Psoas muscle (tissue), 7 donors: ENCODE measurements at regions not wholly inside any gene's neighbourhood (a gene's known extent, or its start where the extent isn't known, plus 50 kb on each side); places are given as distances from the start of the nearest gene placed in this dataset.

ENCODE experiments used
- ATAC-seq, 4 donors: fragments of 200-7000 bp; cut with Tn5 transposase; one replicate each; pipeline ENCODE4 v1.9.1; 2020; ENCODE audit warnings: moderate library complexity in 3 of 4, mild to moderate bottlenecking in 2 of 4
- DNase-seq, 2 donors: peaks; one replicate each; pipeline ENCODE4 v3.0.0-alpha.2; 2020
- H3K27ac ChIP-seq: fragments of 200-600 bp; one replicate; pipeline ENCODE4 v1.8.0; 2022
- H3K27me3 ChIP-seq, 3 donors: fragments of 200-600 bp in 1 of 3; one replicate each; pipeline versions ENCODE4 v1.6.1 to v1.8.0; 2013 to 2022; ENCODE audit warnings: low read length in 2 of 3, mild to moderate bottlenecking in 2 of 3, moderate library complexity in 1 of 3; ENCODE audit not compliant: insufficient read depth in 3 of 3
- H3K36me3 ChIP-seq, 2 donors: fragments of 200-600 bp in 1 of 2; one replicate each; pipeline versions ENCODE4 v1.6.1 to v1.8.0; 2013 to 2022; ENCODE audit warnings: low read depth in 1 of 2, mild to moderate bottlenecking in 1 of 2, moderate library complexity in 1 of 2; ENCODE audit not compliant: insufficient read depth in 1 of 2
- H3K4me1 ChIP-seq: fragments of 200-600 bp; one replicate; pipeline ENCODE4 v1.8.0; 2022
- H3K4me3 ChIP-seq: fragments of 200-600 bp; one replicate; pipeline ENCODE4 v1.8.0; 2022; ENCODE audit warnings: mild to moderate bottlenecking
- H3K9me3 ChIP-seq: fragments of 200-600 bp; one replicate; pipeline ENCODE4 v1.8.0; 2022
- WGBS, 3 donors: extraction: QIAGEN DNeasy Blood & Tissue Kit; methylation state at CpG; one replicate each; pipeline versions ENCODE4 v1.1.6 to v1.1.7; 2013; 5-methylcytosine and 5-hydroxymethylcytosine counted together
- intact Hi-C, 2 donors: fragments of 100-400 bp; cut with DNase I; formaldehyde crosslinking; loops; one replicate each; pipeline versions ENCODE4 v1.11.0 to v1.14.2; 2022
- TF ChIP-seq, protein P1 (sequence below): fragments of 200-600 bp; IDR thresholded peaks from one replicate; pipeline ENCODE4 v1.8.0; 2022; ENCODE audit warnings: antibody characterized with exemption
- donor health status: healthy with polysubstance abuse.
- donor health status: DM: no; HTN: no; CAD: no; lungs with moderate emphysema.
- donor health status: Bipolar disorder and iron deficiency.
- donor health status: healthy.
- donor health status: DM: yes; HTN: yes; CAD: no.
- donor health status: DM: no; HTN: no; CAD: no.
- donor health status: DM: yes; HTN: yes; CAD: no.

DNA sequence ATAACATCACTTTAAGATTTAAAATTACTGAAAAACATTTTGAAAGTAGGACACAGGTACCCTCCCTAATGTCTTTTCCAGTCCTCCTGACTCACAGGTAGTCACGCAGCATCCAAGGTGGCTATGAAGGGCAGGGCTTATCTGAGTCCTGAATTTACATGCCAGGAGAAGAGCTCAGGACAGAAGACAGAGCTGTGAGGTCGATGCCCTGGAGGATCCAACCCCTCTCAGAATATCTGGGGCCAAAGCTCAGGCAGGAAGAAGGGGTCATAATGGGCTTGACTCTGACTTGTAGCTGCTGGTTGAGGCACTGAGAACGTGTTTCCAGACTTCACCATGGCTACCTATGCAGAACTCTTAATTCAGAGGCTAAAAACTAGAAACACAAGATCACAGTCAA is 177.5 kb downstream of the AASDH start:
- DNase-seq (no peak), ATAC-seq (no peak)
- Histone ChIP-seq H3K27ac (no peak overlapping the region), H3K27me3 (no peaks in the 10 kb centered on the region), H3K9me3 (peaks cover 7% of the 10 kb centered on the region), H3K4me1 (no peaks in the 10 kb centered on the region), H3K4me3 (no peak overlapping the region), H3K36me3 (no peaks in the 10 kb centered on the region)
- TF ChIP-seq, protein P1, sequence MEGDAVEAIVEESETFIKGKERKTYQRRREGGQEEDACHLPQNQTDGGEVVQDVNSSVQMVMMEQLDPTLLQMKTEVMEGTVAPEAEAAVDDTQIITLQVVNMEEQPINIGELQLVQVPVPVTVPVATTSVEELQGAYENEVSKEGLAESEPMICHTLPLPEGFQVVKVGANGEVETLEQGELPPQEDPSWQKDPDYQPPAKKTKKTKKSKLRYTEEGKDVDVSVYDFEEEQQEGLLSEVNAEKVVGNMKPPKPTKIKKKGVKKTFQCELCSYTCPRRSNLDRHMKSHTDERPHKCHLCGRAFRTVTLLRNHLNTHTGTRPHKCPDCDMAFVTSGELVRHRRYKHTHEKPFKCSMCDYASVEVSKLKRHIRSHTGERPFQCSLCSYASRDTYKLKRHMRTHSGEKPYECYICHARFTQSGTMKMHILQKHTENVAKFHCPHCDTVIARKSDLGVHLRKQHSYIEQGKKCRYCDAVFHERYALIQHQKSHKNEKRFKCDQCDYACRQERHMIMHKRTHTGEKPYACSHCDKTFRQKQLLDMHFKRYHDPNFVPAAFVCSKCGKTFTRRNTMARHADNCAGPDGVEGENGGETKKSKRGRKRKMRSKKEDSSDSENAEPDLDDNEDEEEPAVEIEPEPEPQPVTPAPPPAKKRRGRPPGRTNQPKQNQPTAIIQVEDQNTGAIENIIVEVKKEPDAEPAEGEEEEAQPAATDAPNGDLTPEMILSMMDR: no peak
- intact Hi-C loops: no loop called here
- 85 to 87% (median 86%) methylated on average over 3 of the region's 3 CpGs for WGBS, 3 donors

DNA sequence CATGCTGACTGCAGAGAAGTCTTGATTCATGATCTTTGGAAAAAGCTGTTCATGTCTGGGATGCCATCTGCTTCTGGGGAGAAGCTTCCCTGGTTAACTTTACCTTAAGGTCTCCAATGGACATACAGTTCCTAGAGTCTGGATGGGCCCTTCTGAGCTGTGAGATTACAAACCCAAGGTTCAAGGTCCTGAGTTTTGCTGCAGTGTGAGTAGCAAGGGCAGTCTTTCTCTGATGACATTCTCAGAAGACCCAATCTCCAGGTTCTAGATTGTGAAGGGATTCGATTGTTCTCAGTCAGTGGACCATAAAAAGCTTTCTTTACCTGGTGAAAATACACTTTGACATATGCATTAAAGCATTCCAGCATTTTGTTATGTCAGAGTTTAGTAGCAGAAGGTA is 179.2 kb downstream of the AASDH start:
- intact Hi-C loops: no loop called here
- ATAC-seq (no peak), DNase-seq (no peak)
- no peak overlapping the region for H3K27ac ChIP-seq
- H3K4me1 ChIP-seq: no peaks in the 10 kb centered on the region
- TF ChIP-seq, protein P1: no peak
- no peaks in the 10 kb centered on the region for H3K36me3 ChIP-seq
- no peaks in the 10 kb centered on the region for H3K27me3 ChIP-seq
- WGBS, 3 donors: 45 to 53% (median 48%) methylated on average over 1 of the region's 1 CpG
- H3K4me3 ChIP-seq: no peak overlapping the region
- peaks cover 7% of the 10 kb centered on the region for H3K9me3 ChIP-seq

DNA sequence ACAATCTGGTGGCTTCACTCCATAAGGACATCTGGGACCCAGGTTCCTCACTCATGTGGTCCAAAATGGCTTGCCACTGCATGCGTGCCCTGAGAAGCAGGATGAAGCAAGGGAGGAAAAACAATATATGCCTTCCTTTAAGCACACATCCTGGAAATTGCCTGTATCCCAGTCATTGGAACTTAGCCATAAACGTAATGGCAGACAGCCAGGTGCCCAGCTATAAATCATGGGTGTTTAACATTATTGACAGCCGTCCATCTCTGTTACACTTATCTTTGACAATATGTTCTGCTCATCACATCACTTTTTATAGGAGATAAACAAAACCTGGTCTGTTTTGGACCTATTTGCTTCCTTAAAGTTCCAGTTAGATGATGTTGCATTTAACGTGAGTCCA is 181.0 kb downstream of the AASDH start:
- H3K4me3 ChIP-seq: no peak overlapping the region
- DNase-seq: no peak
- H3K27me3 ChIP-seq: no peaks in the 10 kb centered on the region
- TF ChIP-seq, protein P1: no peak
- intact Hi-C loops: no loop called here
- 71 to 75% (median 74%) methylated on average over 4 of the region's 4 CpGs for WGBS, 3 donors
- H3K27ac ChIP-seq: no peak overlapping the region
- no peaks in the 10 kb centered on the region for H3K4me1 ChIP-seq
- H3K9me3 ChIP-seq: peaks cover 4% of the 10 kb centered on the region
- no peaks in the 10 kb centered on the region for H3K36me3 ChIP-seq
- ATAC-seq: no peak

- H3K27me3 ChIP-seq: no peaks in the 10 kb centered on the region
- DNase-seq (no peak), ATAC-seq (no peak)
- intact Hi-C loops: no loop called here
- H3K9me3 ChIP-seq: no peaks in the 10 kb centered on the region
- TF ChIP-seq, protein P1: no peak
- H3K36me3 ChIP-seq: no peaks in the 10 kb centered on the region
- H3K27ac ChIP-seq: no peak overlapping the region
- no peak overlapping the region for H3K4me3 ChIP-seq
- 81 to 82% (median 82%) methylated on average over 1 of the region's 1 CpG for WGBS, 3 donors
- no peaks in the 10 kb centered on the region for H3K4me1 ChIP-seq
Measured at GRCh38 chr4:56200275-56200674, 187.0 kb downstream of the AASDH start.

DNA sequence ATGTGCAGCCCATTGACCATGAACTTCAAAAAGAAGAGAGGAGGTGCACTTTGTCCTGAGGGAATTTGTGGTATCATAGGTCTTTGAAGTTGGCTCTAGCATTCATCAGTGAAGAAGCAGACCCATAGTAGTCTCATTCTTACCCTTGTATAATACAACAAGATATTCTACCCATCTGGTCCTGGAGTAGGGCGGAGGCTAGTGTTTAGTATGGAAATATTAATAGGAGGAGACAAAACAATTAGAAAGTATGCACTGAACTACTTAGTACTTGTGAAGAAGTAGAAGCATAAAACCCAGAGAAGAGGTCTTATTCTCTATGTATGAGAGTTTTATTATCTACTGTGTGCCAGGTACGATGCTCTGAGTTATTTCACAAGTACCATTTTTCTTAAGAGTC is 189.0 kb downstream of the AASDH start:
- H3K27me3 ChIP-seq: no peaks in the 10 kb centered on the region
- TF ChIP-seq, protein P1: no peak
- intact Hi-C loops: no loop called here
- DNase-seq (no peak), ATAC-seq (no peak)
- H3K4me3 ChIP-seq: no peak overlapping the region
- H3K4me1 ChIP-seq: no peaks in the 10 kb centered on the region
- no peaks in the 10 kb centered on the region for H3K9me3 ChIP-seq
- H3K36me3 ChIP-seq: no peaks in the 10 kb centered on the region
- WGBS, 3 donors: 95 to 96% (median 95%) methylated on average over 2 of the region's 2 CpGs
- H3K27ac ChIP-seq: no peak overlapping the region
